NCI-H460 (cell line): ENCODE measurements at regions not wholly inside any gene's neighbourhood (a gene's known extent, or its start where the extent isn't known, plus 50 kb on each side); places are given as distances from the start of the nearest gene placed in this dataset.

ENCODE experiments used
- DNase-seq: peaks from one replicate; pipeline ENCODE4 v3.0.0-alpha.2; 2016; ENCODE audit warnings: low read depth; ENCODE audit errors: extremely low read depth

DNA sequence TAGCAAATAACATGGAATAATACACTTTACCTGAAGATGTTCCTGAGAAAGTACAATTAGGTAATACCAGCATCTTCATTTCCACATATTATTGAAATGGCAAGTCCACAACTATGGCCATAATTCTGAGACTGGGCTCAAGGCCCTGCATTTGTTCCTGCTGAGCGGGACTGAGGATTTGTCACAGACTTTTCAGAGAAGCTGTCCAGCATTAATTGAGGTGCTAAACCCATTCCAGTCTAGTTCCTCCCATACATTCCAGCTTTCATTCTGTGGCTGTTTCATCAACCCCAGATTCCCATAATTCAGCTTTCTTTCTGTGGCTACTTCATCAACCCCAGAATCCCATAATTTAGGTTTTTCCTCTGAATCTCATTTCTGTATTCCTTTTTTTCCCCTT, 293.4 kb upstream of the GBE1 start:
- no peak for DNase-seq

DNA sequence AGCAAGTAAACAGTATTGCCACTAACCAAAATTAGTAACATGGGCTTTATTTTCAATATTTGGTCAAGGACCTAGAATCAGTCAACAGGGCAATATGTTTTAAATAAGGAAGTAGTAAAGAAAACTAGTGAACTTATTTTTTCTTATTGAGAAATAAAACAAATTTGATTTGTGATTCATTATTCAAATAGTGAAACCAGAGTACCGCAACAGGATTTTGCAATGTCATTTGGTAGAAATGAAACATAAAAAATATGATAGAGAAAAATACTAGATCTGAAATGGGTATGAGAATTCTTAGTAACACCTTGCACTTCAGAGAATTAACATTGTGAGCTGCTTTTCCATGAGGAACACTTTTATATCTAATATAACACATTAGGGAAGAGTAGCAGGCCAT, 291.8 kb upstream of the GBE1 start:
- DNase-seq: no peak

- DNase-seq: no peak
Observed at GRCh38 chr3:82050382-82050781, 288.9 kb upstream of the GBE1 start.

- DNase-seq: no peak
Observed at GRCh38 chr3:82048711-82049110, 287.3 kb upstream of the GBE1 start.

GRCh38 chr3:82044930-82045705, 283.7 kb upstream of the GBE1 start:
- no peak for DNase-seq

- DNase-seq: no peak
Observed at GRCh38 chr3:82038556-82038955, 277.1 kb upstream of the GBE1 start.

GRCh38 chr3:82033186-82033585, 271.7 kb upstream of the GBE1 start:
- DNase-seq: no peak

- DNase-seq: no peak
Observed at GRCh38 chr3:82031596-82031995, 270.2 kb upstream of the GBE1 start.

GRCh38 chr3:82030916-82031315, 269.5 kb upstream of the GBE1 start:
- no peak for DNase-seq

- DNase-seq: no peak
Observed at GRCh38 chr3:82022836-82023235, 261.4 kb upstream of the GBE1 start.

DNA sequence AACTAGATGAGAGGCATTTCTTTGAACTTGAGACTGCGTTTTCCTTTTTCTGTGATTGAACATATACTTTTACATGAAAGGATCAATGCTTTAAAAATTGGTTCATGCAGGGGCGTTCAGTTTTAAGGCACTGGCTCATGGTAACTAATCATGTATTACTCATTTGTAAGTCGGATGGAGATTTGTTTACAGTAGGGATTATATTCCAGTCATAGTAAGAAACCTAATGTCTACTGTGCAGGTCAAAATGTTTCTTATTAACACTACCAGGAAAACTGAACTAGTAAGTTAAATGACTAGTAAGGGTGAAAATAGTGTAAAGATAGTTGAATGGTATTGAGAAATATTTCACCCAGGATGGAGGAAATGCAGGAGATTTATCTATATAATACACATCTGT, 258.8 kb upstream of the GBE1 start:
- DNase-seq: no peak

- no peak for DNase-seq
Observed at GRCh38 chr3:82015241-82015640, 253.8 kb upstream of the GBE1 start.

GRCh38 chr3:82012775-82013174, 251.3 kb upstream of the GBE1 start:
- DNase-seq: no peak

DNA sequence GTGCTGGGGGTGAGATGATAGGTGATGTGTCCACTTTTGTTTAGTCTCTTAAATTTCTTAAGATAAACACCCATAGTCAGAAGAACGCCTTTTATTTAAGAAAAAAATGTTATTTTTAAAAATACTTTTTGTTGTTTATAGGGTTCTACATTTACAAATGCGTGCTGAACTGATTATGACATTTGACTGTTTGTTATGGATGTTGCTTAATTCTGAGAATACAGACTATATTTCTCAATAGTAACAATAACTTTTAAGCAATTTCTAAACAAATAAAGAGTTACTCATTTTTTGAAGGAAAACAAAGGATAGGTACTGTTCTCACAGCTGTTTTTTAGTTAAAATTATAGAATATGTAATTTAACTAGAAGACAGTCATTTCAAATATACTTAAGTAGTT, 249.9 kb upstream of the GBE1 start:
- no peak for DNase-seq

- DNase-seq: no peak
Observed at GRCh38 chr3:82005266-82005665, 243.8 kb upstream of the GBE1 start.

GRCh38 chr3:82004266-82004665, 242.8 kb upstream of the GBE1 start:
- DNase-seq: no peak

DNA sequence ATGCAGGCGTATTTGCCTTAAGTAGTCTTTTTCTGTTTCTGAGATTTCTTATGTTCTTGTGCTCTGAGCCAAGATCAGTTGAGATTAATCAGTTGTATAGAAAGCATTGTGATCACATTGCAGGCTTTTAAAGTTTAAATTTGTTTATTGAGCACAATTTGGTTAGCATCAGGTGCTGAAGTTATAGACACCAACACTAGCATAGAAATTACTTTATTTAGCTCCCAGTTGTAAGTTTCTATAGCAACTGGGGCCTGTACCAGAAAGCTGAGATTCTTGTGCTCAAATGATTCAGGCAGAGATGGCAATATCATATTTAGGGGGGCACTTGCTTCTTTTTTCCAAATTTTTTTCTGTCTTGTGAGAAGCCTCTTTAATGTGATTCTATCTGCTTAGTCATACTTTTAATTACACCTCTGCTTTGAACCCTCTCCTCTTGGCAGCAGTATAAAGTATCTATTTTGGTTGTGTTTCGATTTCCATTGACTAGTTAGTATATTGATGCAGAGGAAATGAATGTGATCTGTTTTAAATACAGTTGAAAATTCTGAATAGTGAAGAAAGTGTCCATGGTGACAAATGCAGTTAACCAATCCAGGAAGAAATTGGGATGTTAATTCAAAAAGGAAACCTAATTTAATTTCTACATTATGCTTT, 241.7 kb upstream of the GBE1 start:
- no peak for DNase-seq

- no peak for DNase-seq
Observed at GRCh38 chr3:82002491-82002890, 241.0 kb upstream of the GBE1 start.

GRCh38 chr3:82001276-82001923, 240.0 kb upstream of the GBE1 start:
- no peak for DNase-seq

DNA sequence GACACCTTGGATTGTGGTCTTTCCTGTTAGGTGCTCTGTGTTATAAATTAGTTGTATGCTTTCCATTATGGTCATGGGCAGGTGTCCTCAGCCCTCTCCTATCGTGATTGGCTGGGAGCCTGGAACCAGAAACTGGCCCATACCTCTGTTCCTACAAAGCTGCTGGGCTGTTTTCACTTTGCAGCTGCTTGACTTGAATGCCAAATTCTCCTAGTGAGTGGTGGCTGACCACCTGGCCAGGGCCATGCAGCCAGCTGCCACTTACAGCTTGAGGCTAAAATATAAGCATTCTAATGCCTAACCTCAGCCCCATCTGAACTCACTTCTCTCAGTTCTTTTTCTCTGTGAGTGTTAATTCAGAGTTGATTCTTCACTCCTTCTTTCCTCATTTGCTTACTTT, 239.3 kb upstream of the GBE1 start:
- no peak for DNase-seq

DNA sequence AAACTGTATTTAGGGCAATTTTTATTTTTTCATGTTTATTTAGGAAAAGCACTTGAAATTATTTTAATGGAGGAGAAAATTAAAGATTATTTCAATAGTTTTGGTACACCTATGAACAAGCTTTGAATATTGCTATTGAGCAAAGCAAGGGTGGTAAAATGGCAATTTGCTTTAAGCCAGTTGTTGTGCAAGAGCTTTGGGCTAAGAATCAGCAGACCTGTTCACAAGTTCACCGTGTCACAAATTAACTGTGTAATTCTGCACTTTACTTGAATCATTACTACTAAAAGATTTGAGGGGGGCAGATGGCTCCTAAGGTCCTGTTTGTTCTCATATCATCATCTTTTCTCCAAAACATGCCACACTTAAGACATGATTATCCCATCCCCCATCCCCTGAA, 238.9 kb upstream of the GBE1 start:
- no peak for DNase-seq

GRCh38 chr3:81998907-81999306, 237.5 kb upstream of the GBE1 start:
- no peak for DNase-seq
